ENCODE measurements at regions not wholly inside any gene's neighbourhood (a gene's known extent, or its start where the extent isn't known, plus 50 kb on each side); places are given as distances from the start of the nearest gene placed in this dataset.

GRCh38 chr20:47921408-47921807 lies 136.1 kb upstream of the SULF2 start:
- TF ChIP-seq CTCF (conservative IDR thresholded peaks at IDR 0.05) (no peak), EZH2 (IDR thresholded peaks at IDR 0.05; ENCODE audit: low read depth) (no peak)
